Parathyroid adenoma (tissue), 2 donors: ENCODE measurements at regions not wholly inside any gene's neighbourhood (a gene's known extent, or its start where the extent isn't known, plus 50 kb on each side); places are given as distances from the start of the nearest gene placed in this dataset.
A peak's percentile ranks its signal among the peaks of the same experiment; 100 is the strongest.

Experiments
- H2AFZ ChIP-seq: fragments of 300-600 bp; sonication (generic); one replicate; pipeline ENCODE4 v1.7.0; 2017; ENCODE audit warnings: antibody characterized with exemption, mild to moderate bottlenecking
- H3K27ac ChIP-seq: fragments of 300-600 bp; sonication (generic); one replicate; pipeline ENCODE4 v1.7.0; 2017
- H3K27me3 ChIP-seq: fragments of 300-600 bp; sonication (generic); one replicate; pipeline ENCODE4 v1.7.0; 2017; ENCODE audit warnings: low read length; ENCODE audit not compliant: control insufficient read depth, insufficient read depth
- H3K36me3 ChIP-seq: fragments of 300-600 bp; sonication (generic); one replicate; pipeline ENCODE4 v1.7.0; 2017; ENCODE audit warnings: low read length; ENCODE audit not compliant: control insufficient read depth, insufficient read depth
- H3K4me1 ChIP-seq: fragments of 300-600 bp; sonication (generic); one replicate; pipeline ENCODE4 v1.7.0; 2017; ENCODE audit warnings: control low read depth
- H3K4me2 ChIP-seq: fragments of 300-600 bp; sonication (generic); one replicate; pipeline ENCODE4 v1.7.0; 2017; ENCODE audit warnings: low read length
- H3K4me3 ChIP-seq: fragments of 300-600 bp; sonication (generic); one replicate; pipeline ENCODE4 v1.7.0; 2017; ENCODE audit warnings: low read depth, low read length
- H3K79me2 ChIP-seq: fragments of 300-600 bp; sonication (generic); one replicate; pipeline ENCODE4 v1.7.0; 2017; ENCODE audit warnings: control low read depth
- H3K9ac ChIP-seq: fragments of 300-600 bp; sonication (generic); one replicate; pipeline ENCODE4 v1.7.0; 2017; ENCODE audit warnings: mild to moderate bottlenecking
- H3K9me3 ChIP-seq: fragments of 300-600 bp; sonication (generic); one replicate; pipeline ENCODE4 v1.7.0; 2017; ENCODE audit warnings: low read length; ENCODE audit not compliant: control insufficient read depth
- CTCF ChIP-seq: fragments of 300-600 bp; sonication (generic); IDR thresholded peaks from one replicate; pipeline ENCODE4 v1.7.0; 2017; ENCODE audit warnings: antibody characterized with exemption, mild to moderate bottlenecking
- donor health status: primary hyperparathyroidism.

- TF ChIP-seq CTCF = no peak
- no peaks in the 10 kb centered on the region for H3K27me3 ChIP-seq
- H3K4me3 ChIP-seq = no peak overlapping the region
- no peaks in the 10 kb centered on the region for H3K36me3 ChIP-seq
- no peaks in the 10 kb centered on the region for H3K9me3 ChIP-seq
- no peak overlapping the region for H3K9ac ChIP-seq
- no peaks in the 10 kb centered on the region for H3K79me2 ChIP-seq
- H2AFZ ChIP-seq = no peak overlapping the region
- no peak overlapping the region for H3K4me2 ChIP-seq
- no peak overlapping the region for H3K27ac ChIP-seq
- no peaks in the 10 kb centered on the region for H3K4me1 ChIP-seq
These were observed 271.0 kb upstream of the ADAMTSL1 start for GRCh38 chr9:18202924-18203323.

- no peak for TF ChIP-seq CTCF
- Histone ChIP-seq H3K4me1 (no peaks in the 10 kb centered on the region), H3K36me3 (no peaks in the 10 kb centered on the region), H3K4me2 (no peak overlapping the region), H2AFZ (no peak overlapping the region), H3K79me2 (no peaks in the 10 kb centered on the region), H3K4me3 (no peak overlapping the region), H3K9ac (no peak overlapping the region), H3K27ac (no peak overlapping the region), H3K27me3 (no peaks in the 10 kb centered on the region), H3K9me3 (no peaks in the 10 kb centered on the region)
These were observed 266.2 kb upstream of the ADAMTSL1 start for GRCh38 chr9:18207735-18208134.

- Histone ChIP-seq H3K79me2 (no peaks in the 10 kb centered on the region), H3K4me1 (no peaks in the 10 kb centered on the region), H3K36me3 (no peaks in the 10 kb centered on the region), H3K27me3 (no peaks in the 10 kb centered on the region), H2AFZ (no peak overlapping the region), H3K9me3 (no peaks in the 10 kb centered on the region), H3K9ac (no peak overlapping the region), H3K27ac (no peak overlapping the region), H3K4me3 (no peak overlapping the region), H3K4me2 (no peak overlapping the region)
- no peak for TF ChIP-seq CTCF
These were observed 265.5 kb upstream of the ADAMTSL1 start for GRCh38 chr9:18208166-18209059.

GRCh38 chr9:18215626-18216025, 258.3 kb upstream of the ADAMTSL1 start:
- no peak for TF ChIP-seq CTCF
- no peaks in the 10 kb centered on the region for H3K9me3 ChIP-seq
- no peaks in the 10 kb centered on the region for H3K79me2 ChIP-seq
- no peaks in the 10 kb centered on the region for H3K36me3 ChIP-seq
- H2AFZ ChIP-seq = no peak overlapping the region
- no peak overlapping the region for H3K4me2 ChIP-seq
- H3K9ac ChIP-seq = no peak overlapping the region
- H3K27me3 ChIP-seq = no peaks in the 10 kb centered on the region
- peaks cover 3% of the 10 kb centered on the region for H3K4me1 ChIP-seq
- no peak overlapping the region for H3K27ac ChIP-seq
- no peak overlapping the region for H3K4me3 ChIP-seq

- Histone ChIP-seq H3K4me3 (no peak overlapping the region), H2AFZ (peak overlapping the region; percentile 20), H3K27me3 (no peaks in the 10 kb centered on the region), H3K4me2 (no peak overlapping the region), H3K9me3 (no peaks in the 10 kb centered on the region), H3K9ac (no peak overlapping the region), H3K36me3 (no peaks in the 10 kb centered on the region), H3K27ac (no peak overlapping the region), H3K4me1 (peaks cover 3% of the 10 kb centered on the region), H3K79me2 (no peaks in the 10 kb centered on the region)
- no peak for TF ChIP-seq CTCF
These were observed 257.6 kb upstream of the ADAMTSL1 start for GRCh38 chr9:18216376-18216775.
